C4-2B (cell line): ENCODE measurements at regions not wholly inside any gene's neighbourhood (a gene's known extent, or its start where the extent isn't known, plus 50 kb on each side); places are given as distances from the start of the nearest gene placed in this dataset.

Experiments used
- H3K27ac ChIP-seq: fragments of 450-650 bp; 2 replicates; pipeline ENCODE4 v1.5.1; 2017
- ZFX ChIP-seq: fragments of 450-650 bp; IDR thresholded peaks from 2 replicates; pipeline ENCODE4 v1.6.1; 2017
- TF ChIP-seq, protein P1 (sequence below): fragments of 450-650 bp; conservative IDR thresholded peaks from 2 replicates; pipeline ENCODE4 v1.5.1; 2017; ENCODE audit warnings: mild to moderate bottlenecking

DNA sequence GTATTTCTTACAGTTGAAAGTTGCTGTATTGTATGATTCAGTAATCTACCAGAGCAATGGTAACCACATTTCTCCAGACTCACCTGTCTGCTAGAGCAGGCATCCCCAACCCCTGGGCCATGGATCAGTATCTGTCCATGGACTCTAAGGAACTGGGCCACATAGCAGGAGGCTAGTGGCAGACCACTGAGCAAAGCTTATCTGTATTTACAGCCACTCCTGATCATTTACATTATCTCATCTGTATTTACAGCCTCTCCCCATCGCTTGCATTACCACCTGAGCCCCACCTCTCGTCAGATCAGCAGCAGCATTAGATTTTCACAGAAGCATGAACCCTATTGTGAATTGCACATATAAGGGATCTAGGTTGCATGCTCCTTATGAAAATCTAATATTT, 60.3 kb upstream of the MANEA start:
- TF ChIP-seq, protein P1, sequence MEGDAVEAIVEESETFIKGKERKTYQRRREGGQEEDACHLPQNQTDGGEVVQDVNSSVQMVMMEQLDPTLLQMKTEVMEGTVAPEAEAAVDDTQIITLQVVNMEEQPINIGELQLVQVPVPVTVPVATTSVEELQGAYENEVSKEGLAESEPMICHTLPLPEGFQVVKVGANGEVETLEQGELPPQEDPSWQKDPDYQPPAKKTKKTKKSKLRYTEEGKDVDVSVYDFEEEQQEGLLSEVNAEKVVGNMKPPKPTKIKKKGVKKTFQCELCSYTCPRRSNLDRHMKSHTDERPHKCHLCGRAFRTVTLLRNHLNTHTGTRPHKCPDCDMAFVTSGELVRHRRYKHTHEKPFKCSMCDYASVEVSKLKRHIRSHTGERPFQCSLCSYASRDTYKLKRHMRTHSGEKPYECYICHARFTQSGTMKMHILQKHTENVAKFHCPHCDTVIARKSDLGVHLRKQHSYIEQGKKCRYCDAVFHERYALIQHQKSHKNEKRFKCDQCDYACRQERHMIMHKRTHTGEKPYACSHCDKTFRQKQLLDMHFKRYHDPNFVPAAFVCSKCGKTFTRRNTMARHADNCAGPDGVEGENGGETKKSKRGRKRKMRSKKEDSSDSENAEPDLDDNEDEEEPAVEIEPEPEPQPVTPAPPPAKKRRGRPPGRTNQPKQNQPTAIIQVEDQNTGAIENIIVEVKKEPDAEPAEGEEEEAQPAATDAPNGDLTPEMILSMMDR = no peak
- no peak for TF ChIP-seq ZFX
- no peak overlapping the region for H3K27ac ChIP-seq

DNA sequence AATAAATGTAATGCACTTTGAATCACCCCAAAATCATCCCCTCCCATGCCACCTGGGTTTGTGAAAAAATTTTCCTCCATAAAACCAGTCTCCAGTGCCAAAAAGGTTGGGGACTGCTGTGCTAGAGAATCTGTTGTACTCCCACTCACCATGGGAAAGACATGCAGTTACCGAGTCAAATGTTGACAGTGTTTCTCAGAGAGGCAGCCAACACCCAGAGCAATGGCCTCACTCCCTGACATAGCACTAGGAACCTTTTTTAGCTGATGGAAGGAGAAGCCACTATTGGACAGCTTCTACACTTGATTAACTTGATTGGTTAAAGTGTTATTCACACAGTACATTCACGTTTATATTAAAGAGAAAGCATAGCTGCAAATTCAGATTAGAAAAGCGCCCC, 59.8 kb upstream of the MANEA start:
- no peak overlapping the region for H3K27ac ChIP-seq
- no peak for TF ChIP-seq ZFX
- TF ChIP-seq, protein P1 = no peak

GRCh38 chr6:95518630-95519227, 58.6 kb upstream of the MANEA start:
- no peak overlapping the region for H3K27ac ChIP-seq
- TF ChIP-seq, protein P1 = no peak
- TF ChIP-seq ZFX = no peak

DNA sequence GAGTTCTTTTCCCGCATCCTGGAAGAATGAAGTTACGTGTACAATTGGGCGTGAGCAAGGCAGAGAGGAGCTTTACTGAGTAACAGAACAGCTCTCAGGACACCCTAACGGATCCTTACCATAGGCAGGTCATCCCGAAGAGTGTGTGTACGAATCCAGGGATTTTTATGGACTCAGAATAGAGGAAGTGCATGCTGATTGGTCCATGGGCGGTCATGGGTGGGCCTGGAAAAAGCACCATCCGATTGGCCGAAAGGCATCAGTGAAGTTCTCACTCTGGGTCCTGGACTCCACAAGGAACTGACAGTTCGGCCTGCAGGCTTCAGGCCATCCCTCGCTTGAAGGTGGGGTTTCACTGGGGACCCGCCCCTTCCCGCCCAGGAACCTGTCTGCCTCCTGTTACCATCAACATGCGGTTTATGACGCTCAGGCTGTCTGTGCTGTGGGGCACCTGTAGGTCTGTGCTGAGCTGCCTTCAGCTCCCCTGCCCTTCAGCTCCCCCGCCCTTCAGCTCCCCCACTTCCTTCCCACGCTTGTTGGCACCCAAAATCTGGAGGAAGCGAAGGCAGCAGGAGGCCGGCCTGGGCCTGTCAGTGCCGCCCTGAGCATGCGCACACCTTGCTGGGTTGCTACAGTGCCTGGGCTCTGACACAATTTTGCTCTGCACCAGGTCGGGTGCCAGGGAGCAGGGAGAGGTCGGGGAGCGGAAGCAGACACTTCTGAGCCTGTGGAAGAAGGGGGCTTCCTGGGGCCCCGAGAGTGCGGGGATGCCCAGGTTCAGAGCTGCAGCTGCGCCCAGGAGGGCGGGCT, 57.9 kb upstream of the MANEA start:
- no peak overlapping the region for H3K27ac ChIP-seq
- TF ChIP-seq, protein P1 = no peak
- TF ChIP-seq ZFX = no peak

GRCh38 chr6:95521181-95521580, 56.2 kb upstream of the MANEA start:
- H3K27ac ChIP-seq = no peak overlapping the region

More at GRCh38 chr6:95521181-95521580, 56.2 kb upstream of the MANEA start:
- no peak for TF ChIP-seq ZFX
